ENCODE measurements at regions not wholly inside any gene's neighbourhood (a gene's known extent, or its start where the extent isn't known, plus 50 kb on each side); places are given as distances from the start of the nearest gene placed in this dataset.

DNA sequence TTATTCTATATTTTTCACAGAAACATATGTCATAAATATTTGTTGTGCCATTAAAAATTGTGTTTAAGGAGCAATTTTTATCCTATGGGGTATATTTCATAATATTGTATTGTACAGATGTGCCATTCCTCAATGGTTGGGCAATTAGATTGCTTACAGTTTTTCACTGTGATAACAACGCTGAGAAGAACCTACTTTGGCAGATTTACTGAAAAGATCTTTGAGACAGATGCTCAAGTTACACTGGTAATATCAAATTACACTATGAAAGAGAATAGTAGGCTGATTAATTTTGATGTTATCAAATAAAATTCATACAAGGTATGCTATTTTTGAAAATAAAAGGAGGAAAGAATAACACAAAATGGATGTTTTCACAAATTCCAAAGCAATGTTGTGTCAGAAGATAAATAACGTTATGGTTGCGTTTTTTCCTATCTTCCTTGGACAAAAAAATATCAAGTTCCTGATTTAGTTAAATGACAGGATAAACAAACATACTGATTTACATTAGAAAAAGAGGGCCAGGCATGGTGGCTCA, 335.1 kb upstream of the ZNF521 start:
- Mint-ChIP-seq H3K27ac (ENCODE audit: unreplicated experiment) (no peak overlapping the region), H3K27me3 (ENCODE audit: insufficient read depth, unreplicated experiment) (peaks cover 3% of the 10 kb centered on the region)

DNA sequence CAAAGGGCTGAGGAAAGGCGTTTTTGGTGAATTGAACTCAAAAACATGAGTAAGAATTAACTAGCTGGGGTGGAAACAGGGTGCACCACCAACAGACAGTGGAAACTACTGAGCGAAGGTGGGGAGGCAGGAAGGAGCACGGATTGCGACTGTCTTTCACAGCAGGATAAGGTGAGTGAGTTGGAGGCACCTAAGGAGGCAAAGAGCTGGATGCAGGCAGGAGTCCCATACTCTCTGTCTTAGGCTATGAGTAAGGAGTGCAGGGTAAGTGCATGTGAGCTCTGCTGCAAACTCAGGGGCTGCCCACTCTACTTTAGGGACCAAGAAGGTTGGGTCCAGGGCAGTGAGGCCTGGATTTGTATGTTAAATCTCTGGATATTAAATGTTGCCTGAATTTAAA, 333.1 kb upstream of the ZNF521 start:
- H3K27ac Mint-ChIP-seq (ENCODE audit: unreplicated experiment) = no peak overlapping the region
- H3K27me3 ChIP-seq (replicated peaks; ENCODE audit: control insufficient read depth, insufficient read depth, low read length) = no peaks in the 10 kb centered on the region
- POLR2A ChIA-PET = no interaction called here

More for the DNA sequence above, 335.1 kb upstream of the ZNF521 start:
- Mint-ChIP-seq H3K9me3 (ENCODE audit: unreplicated experiment) (no peaks in the 10 kb centered on the region), H3K4me3 (ENCODE audit: unreplicated experiment) (no peak overlapping the region), H3K36me3 (ENCODE audit: insufficient read depth, unreplicated experiment) (no peaks in the 10 kb centered on the region), H3K4me1 (ENCODE audit: low read depth, unreplicated experiment) (no peaks in the 10 kb centered on the region)
- Histone ChIP-seq H3K36me3 (ENCODE audit: control insufficient read depth, insufficient read depth, low read length) (no peaks in the 10 kb centered on the region), H3K9me3 (no peaks in the 10 kb centered on the region), H3K4me3 (ENCODE audit: low read depth, low read length) (no peak overlapping the region), H3K27me3 (replicated peaks; ENCODE audit: control insufficient read depth, insufficient read depth, low read length) (no peaks in the 10 kb centered on the region), H3K4me1 (no peaks in the 10 kb centered on the region)
- DNase-seq = no peak
- ChIA-PET CTCF (no interaction called here), POLR2A (no interaction called here)
- TF ChIP-seq, protein P1, sequence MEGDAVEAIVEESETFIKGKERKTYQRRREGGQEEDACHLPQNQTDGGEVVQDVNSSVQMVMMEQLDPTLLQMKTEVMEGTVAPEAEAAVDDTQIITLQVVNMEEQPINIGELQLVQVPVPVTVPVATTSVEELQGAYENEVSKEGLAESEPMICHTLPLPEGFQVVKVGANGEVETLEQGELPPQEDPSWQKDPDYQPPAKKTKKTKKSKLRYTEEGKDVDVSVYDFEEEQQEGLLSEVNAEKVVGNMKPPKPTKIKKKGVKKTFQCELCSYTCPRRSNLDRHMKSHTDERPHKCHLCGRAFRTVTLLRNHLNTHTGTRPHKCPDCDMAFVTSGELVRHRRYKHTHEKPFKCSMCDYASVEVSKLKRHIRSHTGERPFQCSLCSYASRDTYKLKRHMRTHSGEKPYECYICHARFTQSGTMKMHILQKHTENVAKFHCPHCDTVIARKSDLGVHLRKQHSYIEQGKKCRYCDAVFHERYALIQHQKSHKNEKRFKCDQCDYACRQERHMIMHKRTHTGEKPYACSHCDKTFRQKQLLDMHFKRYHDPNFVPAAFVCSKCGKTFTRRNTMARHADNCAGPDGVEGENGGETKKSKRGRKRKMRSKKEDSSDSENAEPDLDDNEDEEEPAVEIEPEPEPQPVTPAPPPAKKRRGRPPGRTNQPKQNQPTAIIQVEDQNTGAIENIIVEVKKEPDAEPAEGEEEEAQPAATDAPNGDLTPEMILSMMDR (IDR thresholded peaks at IDR 0.05; ENCODE audit: insufficient read depth in 1 of 2, low read depth in 1 of 2, low read length in 1 of 2, severe bottlenecking in 1 of 2, unreplicated experiment in 1 of 2) = no peak
- intact Hi-C loops (cut with micrococcal nuclease; ENCODE audit: unreplicated experiment) = no loop called here
- no TSS peak for BruUV-seq (replicated peaks)

DNA sequence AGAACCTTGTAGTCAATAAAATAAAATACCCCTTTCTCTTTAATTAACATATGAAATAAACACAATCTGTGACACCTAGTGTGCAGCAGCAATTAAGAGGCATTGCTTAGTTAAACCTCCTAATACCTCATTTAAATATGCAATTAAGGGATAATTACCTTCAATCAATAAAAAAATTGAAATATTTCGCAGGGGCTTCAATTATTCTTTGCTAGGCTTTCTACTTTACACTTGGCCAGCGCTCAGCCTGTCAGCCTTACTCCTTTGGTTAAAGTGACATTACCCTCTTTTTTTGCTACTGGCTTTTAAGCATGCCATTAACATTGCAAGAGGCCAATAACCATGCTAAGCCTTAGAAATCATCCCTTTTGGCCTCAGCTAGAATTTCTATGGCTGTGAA, 327.5 kb upstream of the ZNF521 start:
- no peaks in the 10 kb centered on the region for H3K4me1 Mint-ChIP-seq (ENCODE audit: low read depth, unreplicated experiment)
- ChIA-PET CTCF (no interaction called here), POLR2A (no interaction called here)
- TF ChIP-seq, protein P1 (IDR thresholded peaks at IDR 0.05; ENCODE audit: insufficient read depth in 1 of 2, low read depth in 1 of 2, low read length in 1 of 2, severe bottlenecking in 1 of 2, unreplicated experiment in 1 of 2) = no peak
- no peak overlapping the region for H3K4me3 ChIP-seq (ENCODE audit: low read depth, low read length)
- no peaks in the 10 kb centered on the region for H3K9me3 ChIP-seq
- no peak overlapping the region for H3K4me3 Mint-ChIP-seq (ENCODE audit: unreplicated experiment)
- no peaks in the 10 kb centered on the region for H3K9me3 Mint-ChIP-seq (ENCODE audit: unreplicated experiment)
- H3K4me1 ChIP-seq = no peaks in the 10 kb centered on the region
- DNase-seq = no peak
- no peak overlapping the region for H3K27ac Mint-ChIP-seq (ENCODE audit: unreplicated experiment)
- H3K36me3 ChIP-seq (ENCODE audit: control insufficient read depth, insufficient read depth, low read length) = no peaks in the 10 kb centered on the region
- H3K27me3 Mint-ChIP-seq (ENCODE audit: insufficient read depth, unreplicated experiment) = peaks cover 2% of the 10 kb centered on the region
- no peaks in the 10 kb centered on the region for H3K36me3 Mint-ChIP-seq (ENCODE audit: insufficient read depth, unreplicated experiment)
- no TSS peak for BruUV-seq (replicated peaks)
- H3K27me3 ChIP-seq (replicated peaks; ENCODE audit: control insufficient read depth, insufficient read depth, low read length) = no peaks in the 10 kb centered on the region
- intact Hi-C loops (cut with micrococcal nuclease; ENCODE audit: unreplicated experiment) = no loop called here

More for the DNA sequence above, 333.1 kb upstream of the ZNF521 start:
- Mint-ChIP-seq H3K36me3 (ENCODE audit: insufficient read depth, unreplicated experiment) (no peaks in the 10 kb centered on the region), H3K27me3 (ENCODE audit: insufficient read depth, unreplicated experiment) (peaks cover 2% of the 10 kb centered on the region), H3K9me3 (ENCODE audit: unreplicated experiment) (no peaks in the 10 kb centered on the region), H3K4me3 (ENCODE audit: unreplicated experiment) (no peak overlapping the region), H3K4me1 (ENCODE audit: low read depth, unreplicated experiment) (no peaks in the 10 kb centered on the region)
- H3K9me3 ChIP-seq = no peaks in the 10 kb centered on the region
- intact Hi-C loops (cut with micrococcal nuclease; ENCODE audit: unreplicated experiment) = no loop called here
- DNase-seq = no peak
- H3K4me1 ChIP-seq = no peaks in the 10 kb centered on the region
- TF ChIP-seq, protein P1 (IDR thresholded peaks at IDR 0.05; ENCODE audit: insufficient read depth in 1 of 2, low read depth in 1 of 2, low read length in 1 of 2, severe bottlenecking in 1 of 2, unreplicated experiment in 1 of 2) = no peak
- H3K4me3 ChIP-seq (ENCODE audit: low read depth, low read length) = no peak overlapping the region
- BruUV-seq (replicated peaks) = no TSS peak
- CTCF ChIA-PET = no interaction called here
- H3K36me3 ChIP-seq (ENCODE audit: control insufficient read depth, insufficient read depth, low read length) = no peaks in the 10 kb centered on the region
